GM12892 (cell line): ENCODE measurements at regions not wholly inside any gene's neighbourhood (a gene's known extent, or its start where the extent isn't known, plus 50 kb on each side); places are given as distances from the start of the nearest gene placed in this dataset.

ENCODE experiments used
- POLR2A ChIP-seq: IDR thresholded peaks from 2 replicates; pipeline ENCODE4 v1.6.1; 2011; ENCODE audit warnings: low read depth, low read length, control low read depth
- POLR2AphosphoS5 ChIP-seq: IDR thresholded peaks from 2 replicates; pipeline ENCODE4 v1.6.1; 2011; ENCODE audit warnings: low read depth, low read length, control low read depth
- TAF1 ChIP-seq: IDR thresholded peaks from 2 replicates; pipeline ENCODE4 v1.6.1; 2011; ENCODE audit warnings: low read depth, mild to moderate bottlenecking, control low read depth, low read length, borderline replicate concordance

DNA sequence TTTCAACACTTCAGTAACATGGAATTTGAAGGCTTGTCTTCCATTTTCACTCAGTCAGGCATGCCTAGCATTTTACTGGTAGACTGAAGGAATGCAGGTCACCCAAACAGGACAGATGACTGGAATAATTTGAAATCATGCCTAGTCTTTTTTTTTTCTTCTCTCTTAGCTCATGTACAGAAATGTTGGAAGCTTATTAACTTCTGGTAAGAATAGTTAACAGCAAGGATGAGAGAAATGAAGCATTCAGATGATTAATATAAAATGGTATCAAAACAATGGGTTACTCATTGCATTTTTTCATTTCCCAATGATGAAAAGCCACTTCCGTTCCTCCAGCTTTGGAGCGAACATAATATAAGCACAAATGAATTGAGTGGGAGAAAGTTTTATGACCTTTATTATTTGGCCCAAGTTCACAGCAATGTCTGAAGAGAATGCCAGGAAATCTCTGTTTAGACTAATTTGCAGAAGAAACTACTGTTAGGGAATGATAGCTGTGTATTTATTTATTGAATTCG, 431.6 kb upstream of the RASGRP1 start:
- no peak for TF ChIP-seq POLR2A
- no peak for TF ChIP-seq POLR2AphosphoS5
- TF ChIP-seq TAF1: no peak
